ENCODE measurements at regions not wholly inside any gene's neighbourhood (a gene's known extent, or its start where the extent isn't known, plus 50 kb on each side); places are given as distances from the start of the nearest gene placed in this dataset.
"Not testable (repeated sequence)": the region's sequence is repeated elsewhere in the genome, so short reads cannot be mapped to it uniquely, and the experiment has no call there.

DNA sequence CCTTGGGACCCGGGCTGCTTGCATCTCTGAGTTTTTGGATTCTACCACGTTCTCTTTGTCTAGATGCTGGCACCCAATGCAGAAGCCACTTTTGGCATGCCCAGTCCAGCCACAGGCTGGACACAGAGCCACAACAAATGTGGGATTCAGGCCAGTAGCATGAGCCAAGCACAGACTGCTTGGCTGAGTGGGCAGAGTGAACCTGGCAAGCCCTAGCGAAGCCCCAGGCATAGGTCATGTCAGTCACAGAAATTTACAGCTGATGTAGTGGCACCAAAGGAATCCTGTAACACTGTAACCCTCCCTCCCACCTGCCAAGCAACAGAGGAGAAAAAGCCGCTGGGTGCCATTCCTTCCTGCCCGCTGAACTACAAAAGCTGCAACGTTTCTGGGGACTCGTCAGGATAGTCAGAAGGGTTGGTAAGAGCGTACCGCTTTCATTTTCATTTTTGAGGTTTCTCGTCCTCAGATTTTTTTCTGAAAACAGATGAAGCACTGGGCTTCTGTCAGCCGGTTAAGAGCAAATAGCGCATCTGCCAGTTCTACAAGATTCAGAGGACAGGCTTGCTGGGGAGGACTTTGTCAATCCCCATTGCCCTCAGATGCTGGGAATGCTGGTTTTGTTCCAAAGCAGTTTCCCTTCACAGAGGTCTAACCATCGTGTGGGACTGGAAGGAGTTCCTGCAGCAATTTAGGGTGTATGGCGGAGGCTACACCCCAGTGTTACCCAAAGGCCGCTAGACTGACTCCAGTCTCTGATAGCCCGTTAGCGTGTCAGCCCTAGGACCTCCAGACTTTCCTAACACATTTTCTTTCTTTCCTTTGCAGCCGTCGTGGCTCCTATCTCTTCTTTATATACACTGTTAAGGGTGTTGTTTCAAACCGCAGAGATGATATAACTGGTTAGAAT is 399.0 kb downstream of the HTR1A start:
- peak; percentile 8 for DNase-seq (ENCODE audit: low read depth)

DNA sequence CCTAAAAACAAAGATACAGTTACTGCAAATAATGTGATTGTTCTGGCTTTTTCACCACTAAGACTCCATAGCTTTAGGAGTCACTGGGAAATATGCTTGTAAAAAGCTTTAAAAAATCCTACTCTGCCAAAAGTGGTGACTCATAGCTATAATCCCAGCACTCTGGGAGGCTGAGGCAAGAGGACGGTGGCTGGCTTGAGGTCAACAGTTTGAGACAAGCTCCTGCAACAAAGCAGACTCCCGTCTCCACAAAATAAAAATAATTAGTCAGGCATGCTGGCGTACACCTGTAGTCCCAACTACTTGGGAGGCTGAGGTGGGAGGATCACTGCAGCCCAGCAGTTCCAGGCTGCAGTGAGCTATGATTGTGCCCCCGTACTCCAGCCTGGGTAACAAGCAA is 406.4 kb downstream of the HTR1A start:
- peak; percentile 55 for DNase-seq (ENCODE audit: low read depth)

DNA sequence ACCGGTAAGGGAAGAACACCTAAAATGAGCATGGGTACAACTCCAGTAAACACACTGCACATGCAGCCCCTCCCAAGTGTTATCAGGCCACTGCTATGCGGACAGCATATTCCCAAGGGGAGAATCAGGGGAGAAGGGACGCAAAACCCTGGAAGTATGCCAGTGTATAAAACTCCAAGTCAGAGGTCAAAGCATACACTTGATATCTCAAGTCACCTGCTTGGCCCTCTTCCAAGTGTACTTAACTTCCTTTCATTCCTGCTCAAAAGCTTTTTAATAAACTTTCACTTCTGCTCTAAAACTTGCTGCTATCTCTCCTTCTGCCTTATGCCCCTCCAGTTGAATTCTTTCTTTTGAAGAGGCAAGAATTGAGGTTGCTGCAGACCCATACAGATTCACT is 408.1 kb downstream of the HTR1A start:
- DNase-seq (ENCODE audit: low read depth): no peak

DNA sequence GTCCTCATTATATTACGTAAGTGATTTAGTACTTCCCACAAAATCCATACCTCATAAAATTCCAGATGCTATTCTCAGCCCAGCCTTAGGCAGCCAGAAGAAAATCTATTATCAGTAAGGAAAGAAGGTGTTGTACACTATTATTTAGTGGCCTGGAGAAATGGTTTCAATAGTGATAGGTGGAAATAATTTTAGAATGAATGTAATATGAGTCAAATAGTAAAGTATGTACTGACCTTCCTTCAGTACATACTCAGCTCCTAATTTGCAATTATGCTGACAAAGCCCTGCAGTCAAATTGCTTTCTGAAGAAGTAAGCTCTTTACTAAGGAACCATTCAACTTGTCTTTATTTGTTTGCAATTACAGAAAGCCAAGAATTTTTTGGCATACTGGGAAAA is 409.2 kb downstream of the HTR1A start:
- no peak for DNase-seq (ENCODE audit: low read depth)

DNA sequence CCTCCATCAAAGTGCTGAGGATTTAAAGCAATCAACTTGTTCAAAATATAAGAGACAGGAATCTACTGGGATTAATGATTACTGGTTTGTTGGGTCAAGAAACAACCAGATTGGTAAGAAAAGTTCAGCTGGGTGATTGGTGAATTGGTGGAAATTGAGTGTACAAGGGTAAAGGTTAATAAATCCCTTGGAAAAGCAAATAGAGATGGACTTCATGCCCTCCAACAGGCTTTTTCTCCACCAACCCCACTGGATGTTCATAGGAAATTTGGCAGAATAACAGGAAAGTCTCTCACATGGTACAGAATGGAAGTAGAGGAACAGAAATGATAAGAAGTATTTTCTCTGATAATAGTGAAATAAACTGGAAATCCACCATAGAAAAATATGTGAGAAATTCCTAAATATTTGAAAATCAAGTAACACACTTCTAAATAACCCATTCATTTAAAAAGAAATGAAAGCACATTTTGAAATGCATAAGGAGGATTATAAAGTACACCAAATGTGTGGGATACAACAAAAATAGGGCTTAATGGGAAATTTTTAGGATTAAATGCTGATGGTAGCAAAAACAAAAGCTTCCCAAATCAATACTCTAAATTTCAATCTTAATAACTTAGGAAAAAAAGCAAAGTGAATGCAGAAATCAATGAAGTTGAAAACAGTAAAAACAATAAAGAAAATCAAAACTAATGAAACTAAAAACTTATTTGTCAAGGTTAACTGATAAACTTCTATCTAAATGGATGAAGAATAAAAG is 426.2 kb downstream of the HTR1A start:
- no peak for DNase-seq (ENCODE audit: low read depth)

DNA sequence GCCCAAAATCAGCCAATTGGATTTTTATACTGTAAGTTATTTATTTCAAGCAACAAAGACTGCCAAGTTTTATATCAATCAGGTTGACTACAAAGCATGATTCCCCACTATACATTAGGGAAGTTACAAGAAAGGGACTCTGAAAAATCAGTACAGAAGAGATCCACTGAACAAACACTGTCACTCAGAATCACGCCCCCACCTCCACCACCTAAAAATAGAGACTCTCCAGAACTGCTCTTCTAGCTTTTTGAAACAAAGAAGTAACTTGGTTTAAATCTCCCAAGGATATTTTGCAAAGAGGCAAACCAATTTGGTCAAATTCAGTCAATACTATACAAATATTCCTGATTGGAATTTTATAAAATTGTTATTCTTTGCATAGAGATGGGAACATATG is 438.0 kb downstream of the HTR1A start:
- no peak for DNase-seq (ENCODE audit: low read depth)

DNA sequence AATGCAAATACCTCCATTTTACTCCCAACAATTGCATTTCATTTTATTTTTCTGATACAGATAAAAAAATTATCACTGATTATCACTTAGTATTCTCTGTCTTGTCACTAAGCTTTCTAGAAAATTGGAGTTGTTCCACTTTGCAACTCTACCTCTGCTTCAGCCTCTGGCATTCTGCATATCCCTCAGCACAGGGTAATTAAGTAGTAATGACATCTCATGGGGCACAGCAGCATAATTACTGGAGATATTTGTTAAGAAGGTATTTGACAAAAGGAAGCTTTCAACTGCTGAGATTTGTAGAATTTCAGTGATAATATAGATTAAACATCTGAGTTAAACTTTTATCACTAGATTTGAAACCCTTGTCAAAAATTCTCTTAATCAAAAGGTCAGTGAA is 446.2 kb downstream of the HTR1A start:
- no peak for DNase-seq (ENCODE audit: low read depth)

DNA sequence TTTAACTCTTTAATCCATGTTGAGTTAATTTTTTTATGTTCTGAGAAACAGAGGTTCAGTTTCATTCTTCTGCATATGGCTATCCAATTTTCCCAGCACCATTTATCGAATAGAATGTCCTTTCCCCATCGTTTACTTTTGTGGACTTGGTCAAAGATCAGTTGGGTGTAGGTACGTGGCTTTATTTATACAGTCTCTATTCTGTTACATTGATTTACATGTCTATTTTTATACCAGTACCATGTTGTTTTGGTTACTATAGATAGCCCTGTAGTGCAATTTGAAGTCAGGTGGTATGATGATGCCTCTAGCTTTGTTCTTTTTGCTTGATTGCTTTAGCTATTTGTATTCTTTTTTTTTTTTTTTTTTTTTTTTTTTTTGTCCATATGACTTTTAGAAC is 462.0 kb downstream of the HTR1A start:
- DNase-seq (ENCODE audit: low read depth): no peak

DNA sequence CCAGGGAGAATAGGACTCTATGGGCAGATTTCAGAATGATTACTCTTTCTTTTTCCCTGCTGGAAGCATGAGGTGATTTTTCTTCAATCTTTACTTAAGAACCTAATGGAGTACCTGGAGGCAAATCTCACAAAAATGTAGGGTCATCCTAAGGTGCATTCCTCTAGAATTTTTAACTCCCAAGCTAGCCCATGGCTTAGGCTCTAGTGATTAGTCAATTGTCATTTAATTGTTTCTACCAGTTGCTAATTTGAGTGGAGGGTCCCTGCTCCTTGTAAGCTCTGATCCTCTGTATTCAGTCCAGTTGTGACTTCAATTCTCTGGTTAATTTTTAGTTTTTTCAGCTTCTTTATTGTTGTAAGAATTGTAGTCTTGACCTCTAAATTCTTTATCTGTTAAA is 467.0 kb downstream of the HTR1A start:
- no peak for DNase-seq (ENCODE audit: low read depth)

DNA sequence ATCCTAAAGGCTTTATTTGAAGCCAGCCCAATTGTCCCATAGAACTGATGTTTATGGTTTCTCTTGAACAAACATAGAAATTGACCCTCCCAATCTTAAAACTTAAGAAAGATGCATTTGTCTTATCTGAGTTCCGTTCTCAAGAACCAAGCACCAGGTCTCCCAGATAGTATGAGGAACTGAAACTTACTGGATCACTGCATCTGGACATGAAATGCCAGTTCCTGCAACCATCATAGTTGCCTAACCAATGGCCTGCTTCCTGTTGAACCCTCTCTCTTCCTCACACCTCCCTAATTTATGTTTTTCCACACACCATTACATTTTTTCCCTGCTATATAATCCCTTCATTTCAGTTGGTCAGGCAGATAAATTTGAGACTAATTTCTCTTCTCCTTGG is 478.9 kb downstream of the HTR1A start:
- DNase-seq (ENCODE audit: low read depth): no peak

DNA sequence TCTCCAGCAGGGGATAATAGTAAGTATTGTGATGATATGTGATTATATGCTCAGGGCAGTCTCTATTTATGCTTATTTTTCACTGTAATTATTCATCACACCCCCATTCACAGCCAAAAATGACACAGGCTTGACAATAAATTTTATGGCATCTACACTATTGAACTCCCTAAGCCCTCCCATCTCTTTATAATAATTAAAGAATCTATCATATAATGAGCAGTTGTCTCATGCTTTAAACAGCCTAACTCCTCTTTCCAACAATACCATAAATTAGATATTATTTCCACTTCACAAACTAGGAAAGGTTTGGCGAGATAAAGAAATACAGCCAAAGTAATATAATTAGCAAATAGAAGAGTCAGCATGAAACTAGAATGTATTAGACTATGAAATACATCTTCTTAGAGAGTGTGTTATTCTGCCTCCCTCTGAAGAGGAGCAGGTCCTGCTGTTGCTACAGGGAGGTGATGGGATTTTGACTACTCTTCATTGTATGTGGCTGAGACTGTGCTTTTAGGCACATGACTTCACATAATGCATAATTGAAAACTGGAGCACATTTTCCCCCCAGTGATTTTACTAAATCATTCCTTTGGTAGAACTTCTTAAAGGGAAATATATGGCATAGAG is 488.8 kb downstream of the HTR1A start:
- no peak for DNase-seq (ENCODE audit: low read depth)

DNA sequence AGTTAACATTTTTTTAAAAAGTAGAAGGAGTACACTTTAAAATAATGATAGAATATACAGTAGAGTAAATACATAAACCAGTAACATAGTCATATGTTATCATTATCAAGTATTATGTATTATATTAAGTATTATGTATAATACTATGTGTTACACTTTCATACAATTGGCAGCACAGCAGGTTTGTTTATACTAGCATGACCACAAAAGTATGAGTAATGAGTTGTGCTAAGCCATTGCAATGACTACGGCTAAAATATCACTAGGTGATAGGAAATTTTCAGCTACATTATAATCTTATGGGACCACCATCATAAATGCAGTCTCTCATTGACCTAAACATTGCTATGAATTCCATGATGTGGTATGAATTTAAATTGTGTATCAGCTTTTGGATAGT is 506.0 kb downstream of the HTR1A start:
- peak; percentile 28 for DNase-seq (ENCODE audit: low read depth)

DNA sequence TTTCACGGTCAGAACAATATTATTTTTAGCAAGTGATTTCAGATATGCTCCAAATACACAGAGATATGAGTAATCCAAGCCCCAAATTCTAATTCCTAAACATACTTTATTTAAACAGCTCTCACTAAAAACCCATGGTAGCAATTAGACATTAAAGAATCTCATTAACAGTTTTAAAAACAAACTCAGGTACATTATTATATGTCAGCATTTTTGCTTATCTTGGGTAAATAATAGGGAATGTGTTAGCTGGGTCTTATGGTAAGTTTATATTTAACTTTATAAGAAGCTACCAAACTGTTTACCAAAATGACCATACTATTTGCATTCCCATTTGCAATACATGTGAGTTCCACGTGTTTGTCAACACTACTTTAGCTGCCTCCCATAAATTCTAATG is 511.1 kb downstream of the HTR1A start:
- DNase-seq (ENCODE audit: low read depth): no peak

DNA sequence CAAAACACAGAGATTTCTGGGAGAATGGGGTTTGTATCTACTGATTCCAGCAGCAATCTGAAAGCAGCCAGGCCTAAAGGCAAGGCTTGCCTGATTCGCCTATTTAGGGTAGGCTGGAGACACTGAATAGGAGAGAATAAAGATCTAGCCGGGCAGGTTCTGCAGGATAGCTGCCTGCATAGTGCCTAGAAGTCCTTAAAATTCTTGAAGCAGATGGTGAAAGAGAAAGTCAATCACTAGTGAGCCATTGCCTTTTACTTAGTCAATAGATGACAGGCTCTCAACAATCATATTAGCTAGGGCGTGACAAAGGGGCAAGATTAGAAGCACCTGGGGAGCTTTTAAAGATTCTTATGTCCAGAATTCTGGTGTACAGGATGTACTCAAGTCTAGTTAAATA is 522.7 kb downstream of the HTR1A start:
- no peak for DNase-seq (ENCODE audit: low read depth)

DNA sequence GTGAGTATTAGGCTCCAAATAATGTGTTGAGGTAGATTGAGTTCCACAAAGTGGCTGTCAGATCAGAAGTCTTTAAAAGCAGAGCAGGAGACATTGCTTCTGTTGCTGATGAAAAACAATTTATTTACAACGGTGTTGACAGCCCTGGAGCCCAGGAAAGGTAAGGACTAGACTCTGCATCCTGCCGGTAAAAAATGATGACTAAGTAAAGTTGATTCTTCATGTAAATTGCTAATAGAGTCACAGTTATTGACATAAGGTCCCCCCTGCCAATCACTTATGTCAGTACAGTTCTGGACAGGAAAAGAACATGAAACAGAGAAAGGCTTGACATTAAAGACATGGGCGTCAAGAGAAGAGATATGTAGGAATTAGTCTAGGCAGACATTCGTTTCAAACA is 552.5 kb downstream of the HTR1A start:
- no peak for DNase-seq (ENCODE audit: low read depth)

DNA sequence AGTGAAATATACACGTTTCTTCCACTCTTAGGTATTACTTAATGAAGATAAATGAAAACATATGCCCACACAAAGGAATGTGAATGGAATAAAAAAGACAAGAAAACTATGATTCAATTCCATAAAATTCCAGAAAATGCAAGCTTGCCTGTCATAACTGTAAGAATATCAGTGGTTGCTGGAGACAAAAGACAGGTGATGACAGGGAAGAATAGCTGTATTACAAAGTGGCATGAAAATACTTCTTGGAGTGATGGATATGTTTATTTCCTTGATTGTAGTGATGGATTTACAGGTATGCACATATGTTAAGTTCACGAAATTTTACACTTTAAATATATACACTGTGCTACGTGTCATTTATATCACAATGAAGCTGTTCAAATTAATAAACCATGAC is 553.3 kb downstream of the HTR1A start:
- DNase-seq (ENCODE audit: low read depth): no peak

DNA sequence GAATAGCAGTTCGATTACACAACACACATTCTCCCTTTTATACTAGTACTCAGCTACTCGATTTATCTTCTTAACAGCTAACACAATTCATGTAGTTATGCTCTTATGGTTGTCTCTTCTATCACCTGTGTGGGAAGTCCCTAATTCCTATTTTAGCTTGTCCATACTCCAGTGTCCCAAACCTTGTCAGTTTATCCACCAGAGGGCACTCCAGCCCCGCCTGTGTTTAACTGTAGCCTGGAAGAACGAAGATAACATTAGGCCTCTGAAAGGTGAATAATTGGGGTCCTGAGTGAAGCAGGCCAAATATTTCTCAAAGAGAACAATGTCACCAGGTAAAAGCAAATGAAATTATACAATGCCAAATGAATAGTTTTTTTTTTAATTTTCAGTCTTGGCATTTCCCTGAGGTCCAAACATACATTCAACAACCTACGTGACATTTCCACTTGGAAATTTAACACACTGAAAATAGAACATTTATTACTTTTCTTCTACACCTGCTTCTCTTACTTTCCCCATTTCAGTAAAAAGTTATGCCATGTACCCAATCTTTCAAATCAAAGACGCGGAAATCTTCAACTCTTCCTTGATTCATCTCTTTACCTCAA is 560.7 kb downstream of the HTR1A start:
- DNase-seq (ENCODE audit: low read depth): peak; percentile 30

DNA sequence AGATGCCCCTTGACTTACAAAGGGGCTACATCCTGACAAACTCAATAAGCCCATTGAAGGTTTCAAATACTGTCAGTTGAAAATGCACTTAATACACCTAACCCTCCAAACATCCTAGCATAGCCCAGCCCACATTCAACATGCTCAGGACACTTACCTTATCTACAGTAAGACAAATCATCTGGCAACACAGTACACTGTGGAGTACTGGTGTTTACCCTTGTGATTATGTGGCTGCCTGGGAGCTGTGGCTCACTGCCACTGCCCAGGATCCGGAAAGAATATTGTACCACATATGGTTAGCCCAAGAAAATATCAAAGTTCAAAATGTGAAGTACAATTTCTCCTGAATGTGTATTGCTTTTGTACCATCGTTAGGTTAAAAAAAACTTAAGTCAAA is 562.2 kb downstream of the HTR1A start:
- no peak for DNase-seq (ENCODE audit: low read depth)

DNA sequence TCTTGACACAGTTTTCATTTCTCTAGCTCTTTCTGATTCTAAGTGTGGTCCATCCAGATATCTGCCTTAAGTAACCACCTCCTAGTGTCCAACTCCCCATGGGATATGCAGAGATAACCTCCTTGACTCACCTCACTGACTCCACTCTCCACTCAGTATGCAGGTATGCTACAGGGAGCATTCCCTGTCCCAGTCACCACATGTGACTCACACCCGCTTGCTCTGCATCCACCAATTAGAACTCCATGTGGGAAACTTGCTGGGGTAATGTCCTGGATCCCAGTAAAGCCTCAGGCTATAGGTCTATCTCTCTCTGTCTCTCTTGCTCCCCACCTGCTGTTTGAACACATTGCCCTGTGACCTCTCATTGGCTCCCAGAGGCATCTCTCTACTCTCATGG is 563.9 kb downstream of the HTR1A start:
- peak; percentile 51 for DNase-seq (ENCODE audit: low read depth)

DNA sequence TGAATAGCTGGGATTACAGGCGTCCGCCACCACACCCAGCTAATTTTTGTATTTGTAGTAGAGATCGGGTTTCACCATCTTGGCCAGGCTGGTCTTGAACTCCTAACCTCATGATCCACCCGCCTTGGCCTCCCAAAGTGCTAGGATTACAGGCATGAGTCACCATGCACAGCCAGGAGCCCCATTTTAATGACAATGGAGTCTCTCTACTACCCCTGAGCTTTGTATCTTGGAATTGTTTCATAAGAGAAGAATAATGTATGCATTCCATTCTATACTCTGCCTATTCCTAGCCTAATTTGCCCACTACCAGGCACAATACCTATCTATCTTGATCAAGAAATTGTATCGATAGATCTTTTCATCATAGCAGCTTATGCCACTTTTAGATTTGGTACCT is 574.1 kb downstream of the HTR1A start:
- not testable (repeated sequence) for DNase-seq (ENCODE audit: low read depth)

DNA sequence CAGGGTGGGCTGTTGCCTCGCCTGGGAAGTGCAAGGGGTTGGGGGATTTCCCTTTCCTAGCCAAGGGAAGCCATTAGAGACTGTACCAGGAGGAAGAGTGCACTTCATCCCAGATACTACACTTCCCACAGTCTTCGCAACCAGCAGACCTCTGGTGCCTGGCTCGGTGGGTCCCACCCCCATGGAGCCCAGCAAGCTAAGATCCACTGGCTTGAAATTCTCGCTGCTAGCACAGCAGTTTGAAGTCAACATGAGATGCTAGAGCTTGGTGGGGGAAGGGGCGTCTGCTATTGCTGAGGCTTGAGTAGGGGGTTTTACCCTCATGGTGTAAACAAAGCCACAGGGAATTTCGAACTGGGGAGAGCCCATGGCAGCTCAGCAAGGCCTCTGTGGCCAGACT is 586.4 kb downstream of the HTR1A start:
- no peak for DNase-seq (ENCODE audit: low read depth)

DNA sequence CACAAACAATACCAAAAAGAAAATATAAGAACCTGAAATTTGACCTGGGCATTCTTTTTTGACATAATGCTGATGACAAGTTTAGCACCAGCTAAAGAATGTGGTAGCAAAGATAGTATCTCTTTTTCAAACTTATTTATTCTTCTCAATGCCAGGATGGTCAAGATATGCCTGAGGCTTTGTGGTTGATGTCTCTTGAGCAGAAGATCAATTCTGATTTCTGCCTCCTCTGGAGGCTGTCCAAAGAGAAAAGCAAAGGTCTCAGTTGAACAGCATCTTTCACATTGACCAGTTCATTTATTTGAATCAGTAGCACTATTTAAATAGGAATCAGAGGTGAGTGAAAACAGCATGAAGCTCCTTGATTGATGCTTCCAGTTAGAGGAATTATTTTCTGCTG is 588.2 kb downstream of the HTR1A start:
- no peak for DNase-seq (ENCODE audit: low read depth)

All from HT1080 (cell line).